ENCODE measurements at regions not wholly inside any gene's neighbourhood (a gene's known extent, or its start where the extent isn't known, plus 50 kb on each side); places are given as distances from the start of the nearest gene placed in this dataset.
A peak's percentile ranks its signal among the peaks of the same experiment; 100 is the strongest.

- no peak for DNase-seq (ENCODE audit: low read depth)
- no peak overlapping the region for H3K4me3 ChIP-seq (ENCODE audit: low read depth, low read length)
- TF ChIP-seq CTCF (conservative IDR thresholded peaks at IDR 0.05; ENCODE audit: low read depth, low read length), result no peak
Measured at GRCh38 chr21:43277481-43278351, 108.9 kb downstream of the CRYAA start.

- no peak for TF ChIP-seq CTCF (conservative IDR thresholded peaks at IDR 0.05; ENCODE audit: low read depth, low read length)
- no peak overlapping the region for H3K4me3 ChIP-seq (ENCODE audit: low read depth, low read length)
- DNase-seq (ENCODE audit: low read depth), result no peak
Measured at GRCh38 chr21:43276811-43277210, 108.0 kb downstream of the CRYAA start.

GRCh38 chr21:43275421-43276211 is 106.8 kb downstream of the CRYAA start:
- TF ChIP-seq CTCF (conservative IDR thresholded peaks at IDR 0.05; ENCODE audit: low read depth, low read length), result no peak
- H3K4me3 ChIP-seq (ENCODE audit: low read depth, low read length), result no peak overlapping the region
- peak; percentile 23 for DNase-seq (ENCODE audit: low read depth)

- no peak for TF ChIP-seq CTCF (conservative IDR thresholded peaks at IDR 0.05; ENCODE audit: low read depth, low read length)
- H3K4me3 ChIP-seq (ENCODE audit: low read depth, low read length), result no peak overlapping the region
Measured at GRCh38 chr21:43274946-43275310, 106.1 kb downstream of the CRYAA start.

GRCh38 chr21:43274022-43274945 is 105.5 kb downstream of the CRYAA start:
- H3K4me3 ChIP-seq (ENCODE audit: low read depth, low read length), result no peak overlapping the region
- DNase-seq (ENCODE audit: low read depth), result no peak
- no peak for TF ChIP-seq CTCF (conservative IDR thresholded peaks at IDR 0.05; ENCODE audit: low read depth, low read length)

More at GRCh38 chr21:43274946-43275310, 106.1 kb downstream of the CRYAA start:
- DNase-seq (ENCODE audit: low read depth), result no peak

- TF ChIP-seq CTCF (conservative IDR thresholded peaks at IDR 0.05; ENCODE audit: low read depth, low read length), result no peak
Measured at GRCh38 chr21:43273708-43274021, 104.9 kb downstream of the CRYAA start.

More at GRCh38 chr21:43273708-43274021, 104.9 kb downstream of the CRYAA start:
- no peak overlapping the region for H3K4me3 ChIP-seq (ENCODE audit: low read depth, low read length)
- DNase-seq (ENCODE audit: low read depth), result no peak

Measured in choroid plexus epithelial cell (primary cell).